Right lobe of liver (tissue), 4 donors: ENCODE measurements at regions not wholly inside any gene's neighbourhood (a gene's known extent, or its start where the extent isn't known, plus 50 kb on each side); places are given as distances from the start of the nearest gene placed in this dataset.

Experiments
- CTCF ChIP-seq, 4 donors: fragments of 200-600 bp in 3 of 4; fragments of 450-650 bp in 1 of 4; IDR thresholded peaks; one replicate each; pipeline versions ENCODE4 v1.5.1 to v1.8.0; 2016 to 2022; ENCODE audit warnings: antibody characterized with exemption in 4 of 4, mild to moderate bottlenecking in 2 of 4
- POLR2A ChIP-seq: fragments of 450-650 bp; IDR thresholded peaks from one replicate; pipeline ENCODE4 v1.6.1; 2017; ENCODE audit warnings: antibody characterized with exemption, mild to moderate bottlenecking
- donor health status: DM: no; HTN: no; CAD: no.
- donor health status: DM: no; HTN: no; CAD: no.
- donor health status: DM: no; HTN: yes; CAD: no.

DNA sequence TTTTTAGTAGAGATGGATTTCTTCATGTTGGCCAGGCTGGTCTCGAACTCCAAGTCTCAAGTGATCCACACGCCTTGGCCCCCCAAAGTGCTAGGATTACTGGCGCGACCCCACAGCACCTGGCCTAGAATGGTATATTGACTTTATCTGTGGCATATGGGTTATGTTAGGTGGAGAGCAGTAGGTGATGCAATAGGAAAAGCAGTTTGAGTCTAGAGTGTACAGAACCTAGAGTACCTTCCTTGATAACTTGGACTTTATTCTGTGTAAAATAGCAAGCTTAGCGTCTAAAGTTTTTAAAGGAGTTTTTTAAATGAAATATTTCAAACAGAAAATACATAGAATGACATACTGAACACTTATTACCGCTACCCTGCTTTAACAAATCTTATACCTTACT lies 139.5 kb upstream of the XIST start:
- TF ChIP-seq CTCF (IDR thresholded peaks at IDR 0.05), result no peak
- TF ChIP-seq POLR2A, result no peak
